Epithelial cell of proximal tubule (primary cell): ENCODE measurements at regions not wholly inside any gene's neighbourhood (a gene's known extent, or its start where the extent isn't known, plus 50 kb on each side); places are given as distances from the start of the nearest gene placed in this dataset.

Experiments used
- DNase-seq: peaks from one replicate; pipeline ENCODE4 v3.0.0-alpha.2; 2011; ENCODE audit warnings: low read depth
- H3K4me3 ChIP-seq: 2 replicates; pipeline ENCODE4 v1.5.1; 2011; ENCODE audit warnings: low read depth, mild to moderate bottlenecking, low read length
- TF ChIP-seq, protein P1 (sequence below): conservative IDR thresholded peaks from 2 replicates; pipeline ENCODE4 v1.5.1; 2012; ENCODE audit warnings: low read depth, mild to moderate bottlenecking, low read length

DNA sequence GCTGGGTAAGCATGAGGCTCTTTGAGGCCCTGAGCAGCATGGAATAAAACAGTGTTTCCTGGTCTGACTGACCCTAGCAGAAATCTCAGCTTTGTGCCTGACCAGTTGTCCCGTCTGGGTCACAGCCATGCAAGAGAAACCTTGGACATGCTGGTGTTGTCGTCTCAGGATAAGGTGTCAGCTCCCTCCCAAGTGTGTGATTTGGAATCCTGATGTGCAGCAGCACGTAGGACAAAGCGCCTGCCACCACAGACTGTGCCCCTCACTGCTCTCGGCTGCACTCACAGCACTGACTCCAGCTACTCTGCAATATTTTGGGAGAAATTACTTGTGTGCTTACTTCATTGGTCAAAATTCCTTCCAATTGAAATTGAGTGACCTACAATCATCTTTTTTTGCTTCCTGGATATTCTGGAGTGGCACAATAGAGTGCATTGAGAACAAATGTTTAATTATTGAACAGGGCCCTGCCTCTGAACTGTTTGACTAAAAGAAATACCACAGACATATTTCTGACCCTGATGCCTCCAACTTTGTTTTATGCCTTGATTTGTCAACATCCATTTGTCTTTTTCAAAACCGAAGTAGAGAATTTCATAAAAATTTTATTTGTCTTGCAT, 352.4 kb downstream of the SOCS6 start:
- TF ChIP-seq, protein P1, sequence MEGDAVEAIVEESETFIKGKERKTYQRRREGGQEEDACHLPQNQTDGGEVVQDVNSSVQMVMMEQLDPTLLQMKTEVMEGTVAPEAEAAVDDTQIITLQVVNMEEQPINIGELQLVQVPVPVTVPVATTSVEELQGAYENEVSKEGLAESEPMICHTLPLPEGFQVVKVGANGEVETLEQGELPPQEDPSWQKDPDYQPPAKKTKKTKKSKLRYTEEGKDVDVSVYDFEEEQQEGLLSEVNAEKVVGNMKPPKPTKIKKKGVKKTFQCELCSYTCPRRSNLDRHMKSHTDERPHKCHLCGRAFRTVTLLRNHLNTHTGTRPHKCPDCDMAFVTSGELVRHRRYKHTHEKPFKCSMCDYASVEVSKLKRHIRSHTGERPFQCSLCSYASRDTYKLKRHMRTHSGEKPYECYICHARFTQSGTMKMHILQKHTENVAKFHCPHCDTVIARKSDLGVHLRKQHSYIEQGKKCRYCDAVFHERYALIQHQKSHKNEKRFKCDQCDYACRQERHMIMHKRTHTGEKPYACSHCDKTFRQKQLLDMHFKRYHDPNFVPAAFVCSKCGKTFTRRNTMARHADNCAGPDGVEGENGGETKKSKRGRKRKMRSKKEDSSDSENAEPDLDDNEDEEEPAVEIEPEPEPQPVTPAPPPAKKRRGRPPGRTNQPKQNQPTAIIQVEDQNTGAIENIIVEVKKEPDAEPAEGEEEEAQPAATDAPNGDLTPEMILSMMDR = no peak
- no peak overlapping the region for H3K4me3 ChIP-seq
- no peak for DNase-seq

DNA sequence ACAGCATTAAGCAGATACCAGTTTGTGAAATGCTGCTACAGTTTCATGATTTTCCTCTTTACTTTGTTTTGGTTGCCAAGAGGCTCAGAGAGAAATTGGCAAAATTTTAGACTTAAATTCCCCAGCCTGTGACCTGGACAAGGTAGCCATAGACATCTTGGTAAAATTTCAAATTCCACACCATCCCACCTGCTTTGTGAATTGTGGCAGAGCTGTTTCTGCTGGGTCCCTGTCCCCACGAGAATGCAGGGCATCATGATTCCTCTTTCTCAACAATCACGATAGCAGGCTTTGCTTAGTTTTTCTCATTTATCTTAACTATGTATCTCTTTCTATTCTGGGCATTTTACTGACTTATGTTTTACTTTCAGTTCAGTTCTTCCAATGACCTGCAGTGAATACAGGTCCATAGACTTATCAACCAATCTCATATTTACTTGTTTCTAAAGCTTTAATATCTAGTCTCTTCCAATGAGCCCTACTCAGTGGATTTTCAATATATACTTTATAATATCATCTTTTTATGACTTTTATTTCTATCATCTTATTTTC, 351.6 kb downstream of the SOCS6 start:
- DNase-seq = no peak
- TF ChIP-seq, protein P1 = no peak
- no peak overlapping the region for H3K4me3 ChIP-seq

DNA sequence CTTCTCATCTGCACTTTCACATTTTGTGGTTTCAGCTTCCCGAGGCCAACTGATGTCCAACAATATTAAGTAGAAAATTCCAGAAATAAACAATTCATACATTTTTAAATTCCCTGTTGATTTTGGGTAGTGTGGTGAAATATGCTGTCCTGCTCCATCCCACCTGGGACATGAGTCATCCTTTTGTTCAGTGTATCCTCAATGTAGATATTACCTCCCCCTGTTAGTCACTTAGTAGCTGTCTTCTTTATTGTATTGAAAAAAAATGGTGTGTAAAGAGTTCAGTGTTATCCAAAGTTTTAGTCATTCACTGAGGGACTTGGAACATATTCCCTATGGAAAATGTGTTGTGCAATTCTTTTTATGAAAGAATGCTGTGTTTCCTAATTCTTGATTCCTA, 348.1 kb downstream of the SOCS6 start:
- no peak for DNase-seq
- H3K4me3 ChIP-seq = no peak overlapping the region
- TF ChIP-seq, protein P1 = no peak

DNA sequence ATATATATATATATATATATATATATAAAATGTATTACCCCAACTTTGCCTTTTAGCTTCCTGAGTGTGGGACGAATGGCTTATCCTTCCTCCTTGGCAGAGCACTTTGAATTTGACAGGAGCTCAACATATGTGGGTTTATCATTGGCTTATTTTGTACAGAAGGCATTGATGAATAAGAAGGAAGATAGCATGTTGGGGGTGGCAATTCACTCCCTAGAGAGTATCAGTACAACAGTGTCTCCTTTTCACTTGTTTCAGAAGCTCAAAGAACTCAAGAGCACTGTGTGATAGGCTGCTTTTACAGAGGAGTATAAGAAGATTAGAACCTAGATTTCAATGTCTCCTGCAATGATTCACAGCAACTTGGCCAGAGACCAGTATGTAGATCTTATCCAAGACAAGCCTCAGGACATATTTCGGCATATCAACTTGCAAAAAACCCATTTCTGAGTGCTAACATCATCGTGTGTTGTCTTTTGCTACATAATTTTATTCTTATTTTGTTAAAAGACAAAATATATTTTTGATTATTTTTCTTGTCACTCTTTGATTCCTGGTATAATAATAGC, 345.8 kb downstream of the SOCS6 start:
- DNase-seq = no peak
- H3K4me3 ChIP-seq = no peak overlapping the region
- TF ChIP-seq, protein P1 = no peak

DNA sequence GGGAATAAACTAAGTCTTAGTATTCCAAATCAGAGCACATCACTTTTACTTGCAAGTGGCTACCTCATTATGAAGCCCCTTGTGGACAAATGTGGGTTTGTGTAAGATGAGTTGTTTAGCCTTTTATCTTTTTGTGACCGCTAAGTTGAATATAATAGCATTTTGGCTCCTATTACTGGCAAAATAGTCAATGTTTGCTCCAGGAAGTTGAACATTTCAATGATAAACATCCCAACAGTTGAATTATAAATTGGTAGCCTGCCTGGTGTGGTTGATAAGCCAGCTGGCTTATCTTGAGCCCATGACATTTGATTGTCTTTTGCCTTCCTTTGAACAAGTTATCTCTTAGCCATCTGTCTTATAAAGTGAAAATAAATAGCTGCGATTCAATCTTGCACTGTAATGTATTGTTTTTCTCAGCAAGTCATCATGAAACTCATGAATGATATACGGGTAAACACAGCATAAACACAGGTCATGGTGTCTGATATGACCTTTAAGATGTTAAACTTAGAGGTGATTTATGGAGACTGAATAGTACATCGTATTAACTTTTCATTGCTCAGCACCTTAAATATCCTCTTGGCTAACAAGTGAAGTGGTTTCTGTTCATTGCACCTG, 338.4 kb downstream of the SOCS6 start:
- TF ChIP-seq, protein P1 = no peak
- DNase-seq = no peak
- H3K4me3 ChIP-seq = no peak overlapping the region

DNA sequence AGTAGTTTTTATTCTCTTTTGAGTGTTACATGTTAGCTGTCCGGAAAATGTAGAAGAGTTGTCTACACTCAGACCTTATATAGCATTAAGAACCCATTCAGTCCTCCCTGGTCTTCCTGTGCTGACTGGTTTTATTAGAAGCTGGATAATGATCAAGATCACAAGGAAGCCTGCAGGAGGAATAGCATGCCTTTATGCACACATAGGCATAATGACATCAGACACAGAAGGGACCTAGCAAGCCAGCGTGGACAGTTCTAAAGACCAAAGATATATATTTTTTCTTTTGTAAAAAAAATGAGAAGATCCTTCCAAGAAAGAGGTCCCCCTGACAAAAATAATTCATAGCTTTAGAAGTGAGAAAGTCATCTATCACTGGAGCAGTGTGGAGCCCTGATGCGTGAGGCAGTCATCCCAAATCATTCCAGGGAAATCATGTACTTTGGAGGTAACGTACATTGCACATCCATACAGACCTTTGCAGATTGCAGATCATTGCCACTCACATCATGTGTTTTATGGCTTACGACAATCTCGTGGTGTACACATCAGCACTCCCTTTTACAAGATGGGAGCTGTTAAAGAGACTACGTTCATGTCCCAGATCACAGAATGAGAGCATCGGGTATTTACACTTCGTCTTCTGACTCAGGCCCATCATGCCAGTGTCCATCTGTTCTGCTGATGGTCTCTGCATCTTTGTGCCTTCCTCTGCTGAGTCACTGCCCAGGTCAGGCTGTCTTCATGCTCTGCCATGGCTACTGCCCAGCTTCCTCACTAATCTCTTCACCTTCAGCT, 334.0 kb downstream of the SOCS6 start:
- H3K4me3 ChIP-seq = no peak overlapping the region
- DNase-seq = no peak
- TF ChIP-seq, protein P1 = no peak
